ENCODE measurements at regions not wholly inside any gene's neighbourhood (a gene's known extent, or its start where the extent isn't known, plus 50 kb on each side); places are given as distances from the start of the nearest gene placed in this dataset.

DNA sequence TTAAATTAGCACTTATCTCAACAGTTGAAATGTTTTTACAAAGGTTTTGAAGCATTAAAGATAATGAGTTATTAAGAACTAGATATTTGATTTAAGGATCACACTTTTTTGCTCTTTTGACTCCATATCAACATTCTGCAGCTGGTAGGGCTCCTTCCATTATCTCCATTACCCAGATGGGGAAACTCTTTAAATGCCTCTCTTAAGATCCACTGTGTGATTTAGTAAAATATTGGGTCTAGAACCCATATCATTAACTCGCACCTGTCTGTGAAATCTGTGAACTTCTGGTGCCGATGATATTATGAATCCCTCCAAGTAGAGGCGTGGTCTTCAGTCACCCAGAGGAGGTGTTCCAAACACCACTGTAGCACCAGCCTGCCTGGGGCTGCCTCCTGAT is 466.2 kb downstream of the TSN start:
- ChIA-PET POLR2A (ENCODE audit: low non-redundant PET) (no interaction called here), CTCF (no interaction called here)
- TF ChIP-seq, protein P1, sequence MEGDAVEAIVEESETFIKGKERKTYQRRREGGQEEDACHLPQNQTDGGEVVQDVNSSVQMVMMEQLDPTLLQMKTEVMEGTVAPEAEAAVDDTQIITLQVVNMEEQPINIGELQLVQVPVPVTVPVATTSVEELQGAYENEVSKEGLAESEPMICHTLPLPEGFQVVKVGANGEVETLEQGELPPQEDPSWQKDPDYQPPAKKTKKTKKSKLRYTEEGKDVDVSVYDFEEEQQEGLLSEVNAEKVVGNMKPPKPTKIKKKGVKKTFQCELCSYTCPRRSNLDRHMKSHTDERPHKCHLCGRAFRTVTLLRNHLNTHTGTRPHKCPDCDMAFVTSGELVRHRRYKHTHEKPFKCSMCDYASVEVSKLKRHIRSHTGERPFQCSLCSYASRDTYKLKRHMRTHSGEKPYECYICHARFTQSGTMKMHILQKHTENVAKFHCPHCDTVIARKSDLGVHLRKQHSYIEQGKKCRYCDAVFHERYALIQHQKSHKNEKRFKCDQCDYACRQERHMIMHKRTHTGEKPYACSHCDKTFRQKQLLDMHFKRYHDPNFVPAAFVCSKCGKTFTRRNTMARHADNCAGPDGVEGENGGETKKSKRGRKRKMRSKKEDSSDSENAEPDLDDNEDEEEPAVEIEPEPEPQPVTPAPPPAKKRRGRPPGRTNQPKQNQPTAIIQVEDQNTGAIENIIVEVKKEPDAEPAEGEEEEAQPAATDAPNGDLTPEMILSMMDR (conservative IDR thresholded peaks at IDR 0.05; ENCODE audit: low read depth): no peak
- no peak overlapping the region for H3K27ac ChIP-seq
- no peak for DNase-seq (ENCODE audit: low spot score)

DNA sequence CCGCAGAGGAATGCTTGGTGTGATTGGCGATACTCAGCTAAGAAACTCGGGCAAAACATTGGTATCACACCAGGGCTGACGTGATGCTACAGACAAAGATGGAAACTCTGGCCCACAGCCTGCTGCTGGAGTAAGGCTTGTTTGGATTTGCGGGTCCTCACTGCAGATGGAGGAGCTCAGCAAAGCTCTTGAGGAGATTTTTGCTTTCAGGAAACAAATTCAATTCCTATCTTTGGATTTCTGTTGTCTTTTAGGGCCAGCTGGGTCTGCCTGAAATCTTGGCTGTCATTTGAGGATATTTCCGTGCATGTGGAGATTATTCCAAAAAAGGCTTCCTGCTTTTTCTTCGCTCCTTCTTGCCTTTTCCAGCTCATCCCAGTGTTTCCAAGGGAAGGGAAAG is 475.8 kb downstream of the TSN start:
- CTCF ChIA-PET: no interaction called here
- H3K27ac ChIP-seq: no peak overlapping the region
- POLR2A ChIA-PET (ENCODE audit: low non-redundant PET): no interaction called here
- no peak for DNase-seq (ENCODE audit: low spot score)
- TF ChIP-seq, protein P1 (conservative IDR thresholded peaks at IDR 0.05; ENCODE audit: low read depth): no peak

DNA sequence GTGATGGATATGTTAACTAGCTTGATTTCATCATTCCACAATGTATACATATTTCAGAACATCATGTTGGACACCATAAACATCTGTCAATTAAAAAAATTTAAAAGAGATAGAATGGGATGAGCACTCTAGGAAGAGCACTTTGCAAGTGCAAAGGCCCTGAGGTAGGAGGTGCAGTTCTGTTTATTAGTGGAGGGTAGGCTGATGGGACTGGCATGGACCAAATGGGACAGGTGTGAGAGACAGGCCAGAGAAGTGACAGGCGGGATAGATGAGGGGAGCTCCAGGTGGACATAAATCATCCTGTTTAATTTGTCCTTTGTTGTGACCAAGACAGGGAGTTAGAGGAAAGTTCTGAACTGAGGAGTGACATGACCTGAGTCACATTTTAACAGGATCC is 477.9 kb downstream of the TSN start:
- TF ChIP-seq, protein P1 (conservative IDR thresholded peaks at IDR 0.05; ENCODE audit: low read depth): no peak
- CTCF ChIA-PET: interaction anchor here (0.6 kb wide), 1 partner anchor 987 kb away, joined by 3 read pairs; no protein-coding TSS in a partner anchor
- no peak overlapping the region for H3K27ac ChIP-seq
- DNase-seq (ENCODE audit: low spot score): no peak
- POLR2A ChIA-PET (ENCODE audit: low non-redundant PET): no interaction called here

DNA sequence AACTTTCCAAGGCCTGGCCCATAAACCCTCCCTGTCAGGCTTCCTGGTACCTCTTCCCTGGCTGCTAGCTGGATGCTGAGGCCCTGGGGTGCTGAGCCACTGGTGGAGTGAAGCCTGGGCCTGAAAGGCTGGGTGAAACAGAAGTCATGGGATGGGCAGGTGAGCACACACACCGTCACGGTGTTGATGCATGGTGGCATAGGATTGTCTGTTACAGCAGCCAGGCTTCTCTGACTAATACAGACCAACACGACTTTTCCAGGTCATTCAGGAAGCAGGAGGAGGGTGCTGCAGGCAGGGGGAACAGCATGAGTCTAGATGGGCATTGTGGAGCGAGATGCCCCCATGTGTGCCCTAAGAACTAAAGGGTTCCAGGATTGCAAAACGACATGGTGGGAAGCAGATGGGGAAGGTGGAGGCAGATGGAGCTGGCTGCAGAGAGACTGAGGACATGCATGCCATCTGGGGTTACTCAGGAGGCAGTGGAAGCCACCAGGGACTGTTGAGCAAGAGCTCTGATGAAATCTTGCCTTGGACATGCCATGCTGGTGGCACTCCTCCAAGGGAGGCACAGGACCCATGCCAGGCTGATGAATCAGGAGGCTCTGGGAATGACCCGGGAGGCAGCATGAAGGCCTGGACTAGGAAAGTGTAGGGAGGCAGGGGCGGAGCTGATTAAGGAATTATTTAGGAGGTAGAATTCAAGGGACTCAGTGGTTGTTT is 480.9 kb downstream of the TSN start:
- H3K27ac ChIP-seq: peak overlapping the region; percentile 67
- TF ChIP-seq, protein P1 (conservative IDR thresholded peaks at IDR 0.05; ENCODE audit: low read depth): no peak
- CTCF ChIA-PET: no interaction called here
- POLR2A ChIA-PET (ENCODE audit: low non-redundant PET): no interaction called here
- DNase-seq (ENCODE audit: low spot score): peak; percentile 92

DNA sequence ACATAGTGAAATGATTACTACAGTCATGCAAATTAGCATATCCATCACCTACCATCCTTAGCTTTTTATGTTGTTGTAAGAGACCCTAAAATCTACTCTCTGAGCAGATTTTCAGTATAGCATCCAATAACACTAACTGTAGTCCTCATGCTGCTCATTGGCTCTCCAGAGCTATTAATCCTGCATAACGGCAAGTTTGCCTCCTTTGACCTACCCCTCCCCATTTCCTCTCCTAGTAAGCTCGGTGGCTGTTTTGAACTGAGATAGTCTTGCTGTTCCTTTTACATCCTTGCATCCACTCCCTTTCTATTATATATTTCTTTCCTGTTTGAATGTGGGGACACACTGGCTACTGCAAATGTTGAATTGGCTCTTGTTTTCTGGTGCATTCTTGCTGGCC is 481.5 kb downstream of the TSN start:
- H3K27ac ChIP-seq: no peak overlapping the region
- TF ChIP-seq, protein P1 (conservative IDR thresholded peaks at IDR 0.05; ENCODE audit: low read depth): no peak
- CTCF ChIA-PET: no interaction called here
- DNase-seq (ENCODE audit: low spot score): no peak
- POLR2A ChIA-PET (ENCODE audit: low non-redundant PET): no interaction called here

DNA sequence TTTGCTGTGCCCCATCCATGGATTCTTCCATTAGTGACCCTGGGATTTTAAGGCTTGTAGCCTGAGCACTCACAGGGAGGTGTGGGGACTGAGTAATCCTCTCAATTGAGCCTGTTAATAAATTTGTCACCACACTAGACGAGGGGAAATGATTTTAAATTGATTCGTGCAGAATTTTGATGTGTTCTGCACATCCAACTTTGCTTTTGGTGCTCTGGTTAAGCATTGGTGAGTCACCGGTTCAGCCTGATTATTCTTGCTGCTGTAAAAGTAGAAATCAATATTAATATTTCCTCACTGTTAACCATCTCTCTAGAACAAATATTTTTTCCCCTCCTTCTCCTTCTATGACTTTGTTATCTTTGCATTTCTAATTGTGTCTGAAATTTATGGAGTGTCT is 482.0 kb downstream of the TSN start:
- ChIA-PET CTCF (no interaction called here), POLR2A (ENCODE audit: low non-redundant PET) (no interaction called here)
- no peak for DNase-seq (ENCODE audit: low spot score)
- H3K27ac ChIP-seq: no peak overlapping the region
- TF ChIP-seq, protein P1 (conservative IDR thresholded peaks at IDR 0.05; ENCODE audit: low read depth): no peak
